ENCODE measurements at regions not wholly inside any gene's neighbourhood (a gene's known extent, or its start where the extent isn't known, plus 50 kb on each side); places are given as distances from the start of the nearest gene placed in this dataset.

DNA sequence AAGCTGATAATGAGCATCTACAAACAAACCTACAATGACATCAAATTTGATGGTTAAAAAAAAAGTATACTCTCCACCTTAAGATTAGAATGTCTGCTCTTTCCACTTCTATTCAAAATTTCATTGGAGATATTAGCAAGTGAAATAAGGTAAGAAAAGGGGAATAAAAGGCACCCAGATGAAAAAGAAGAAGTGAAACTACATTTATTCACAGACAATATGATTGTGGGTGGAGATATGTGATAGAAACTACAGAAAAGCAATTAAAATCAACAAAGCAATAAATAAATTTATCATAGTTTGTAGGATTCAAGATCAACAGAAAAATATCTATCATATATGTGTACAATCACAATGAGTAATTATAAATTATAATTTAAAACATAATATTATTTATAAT is 395.1 kb upstream of the CCNH start:
- H3K4me1 ChIP-seq (ENCODE audit: insufficient read depth, low read length, poor library complexity, severe bottlenecking), result no peaks in the 10 kb centered on the region
- H4K20me1 ChIP-seq (ENCODE audit: insufficient read depth, low read length), result no peaks in the 10 kb centered on the region
- no peak overlapping the region for H3K27ac ChIP-seq (ENCODE audit: low read depth, low read length, poor library complexity, severe bottlenecking)
- POLR2A ChIA-PET, result interaction anchor here (1.0 kb wide), 1 partner anchor 21 kb away, joined by 4 read pairs; no protein-coding TSS in a partner anchor
- H3K36me3 ChIP-seq (ENCODE audit: insufficient read depth, low read length), result no peaks in the 10 kb centered on the region
- H3K4me2 ChIP-seq (ENCODE audit: low read length), result no peak overlapping the region
- no peaks in the 10 kb centered on the region for H3K79me2 ChIP-seq (ENCODE audit: insufficient read depth, low read depth, low read length)
- H3K9me2 ChIP-seq (ENCODE audit: insufficient read depth, low read length), result no peaks in the 10 kb centered on the region
- intact Hi-C loops (cut with micrococcal nuclease; ENCODE audit: unreplicated experiment), result no loop called here
- BruUV-seq (replicated peaks), result no TSS peak
- TF ChIP-seq, protein P1, sequence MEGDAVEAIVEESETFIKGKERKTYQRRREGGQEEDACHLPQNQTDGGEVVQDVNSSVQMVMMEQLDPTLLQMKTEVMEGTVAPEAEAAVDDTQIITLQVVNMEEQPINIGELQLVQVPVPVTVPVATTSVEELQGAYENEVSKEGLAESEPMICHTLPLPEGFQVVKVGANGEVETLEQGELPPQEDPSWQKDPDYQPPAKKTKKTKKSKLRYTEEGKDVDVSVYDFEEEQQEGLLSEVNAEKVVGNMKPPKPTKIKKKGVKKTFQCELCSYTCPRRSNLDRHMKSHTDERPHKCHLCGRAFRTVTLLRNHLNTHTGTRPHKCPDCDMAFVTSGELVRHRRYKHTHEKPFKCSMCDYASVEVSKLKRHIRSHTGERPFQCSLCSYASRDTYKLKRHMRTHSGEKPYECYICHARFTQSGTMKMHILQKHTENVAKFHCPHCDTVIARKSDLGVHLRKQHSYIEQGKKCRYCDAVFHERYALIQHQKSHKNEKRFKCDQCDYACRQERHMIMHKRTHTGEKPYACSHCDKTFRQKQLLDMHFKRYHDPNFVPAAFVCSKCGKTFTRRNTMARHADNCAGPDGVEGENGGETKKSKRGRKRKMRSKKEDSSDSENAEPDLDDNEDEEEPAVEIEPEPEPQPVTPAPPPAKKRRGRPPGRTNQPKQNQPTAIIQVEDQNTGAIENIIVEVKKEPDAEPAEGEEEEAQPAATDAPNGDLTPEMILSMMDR (conservative IDR thresholded peaks at IDR 0.05; ENCODE audit: low read length), result no peak
- TF ChIP-seq EZH2phosphoT487 (IDR thresholded peaks at IDR 0.05; ENCODE audit: borderline replicate concordance, low read depth, low read length), result no peak
- H3K9me3 ChIP-seq (ENCODE audit: low read length), result no peaks in the 10 kb centered on the region
- no peak overlapping the region for H3K4me3 ChIP-seq (ENCODE audit: low read depth, low read length, poor library complexity, severe bottlenecking)
- H2AFZ ChIP-seq (ENCODE audit: low read length), result no peak overlapping the region
- CTCF ChIA-PET (ENCODE audit: unreplicated experiment), result no interaction called here
- no peak for DNase-seq (ENCODE audit: low spot score)

DNA sequence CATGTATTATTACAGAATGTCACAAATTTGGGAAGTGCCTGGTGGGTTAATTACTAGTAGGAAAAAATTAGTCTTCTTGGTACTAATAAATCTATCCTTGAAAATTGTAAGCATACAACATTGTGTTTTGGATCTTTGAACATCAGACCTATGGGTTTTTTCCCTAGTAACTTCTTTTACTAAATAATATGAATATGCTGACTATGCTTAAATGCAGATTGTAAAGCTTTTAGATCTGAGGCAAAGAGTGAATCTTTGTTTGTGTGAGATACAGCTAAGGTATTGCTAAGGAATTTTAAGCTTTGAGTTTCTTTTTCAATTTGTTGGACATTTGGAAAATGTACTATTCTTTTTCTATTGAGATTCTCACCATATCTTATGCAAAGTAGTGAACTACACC is 390.6 kb upstream of the CCNH start:
- POLR2A ChIA-PET, result interaction anchor here (0.7 to 1.0 kb wide), 2 partner anchors 11 to 120 kb away, joined by 3 read pairs; no protein-coding TSS in a partner anchor
- H3K27ac ChIP-seq (ENCODE audit: low read depth, low read length, poor library complexity, severe bottlenecking), result no peak overlapping the region
- H3K9me3 ChIP-seq (ENCODE audit: low read length), result no peaks in the 10 kb centered on the region
- H3K4me1 ChIP-seq (ENCODE audit: insufficient read depth, low read length, poor library complexity, severe bottlenecking), result no peaks in the 10 kb centered on the region
- no peak overlapping the region for H2AFZ ChIP-seq (ENCODE audit: low read length)
- intact Hi-C loops (cut with micrococcal nuclease; ENCODE audit: unreplicated experiment), result no loop called here
- CTCF ChIA-PET (ENCODE audit: unreplicated experiment), result no interaction called here
- no peak for DNase-seq (ENCODE audit: low spot score)
- TF ChIP-seq EZH2phosphoT487 (IDR thresholded peaks at IDR 0.05; ENCODE audit: borderline replicate concordance, low read depth, low read length), result no peak
- TF ChIP-seq, protein P1 (conservative IDR thresholded peaks at IDR 0.05; ENCODE audit: low read length), result no peak
- BruUV-seq (replicated peaks), result no TSS peak
- H3K79me2 ChIP-seq (ENCODE audit: insufficient read depth, low read depth, low read length), result no peaks in the 10 kb centered on the region
- H3K4me2 ChIP-seq (ENCODE audit: low read length), result no peak overlapping the region
- no peaks in the 10 kb centered on the region for H4K20me1 ChIP-seq (ENCODE audit: insufficient read depth, low read length)
- no peaks in the 10 kb centered on the region for H3K9me2 ChIP-seq (ENCODE audit: insufficient read depth, low read length)
- no peak overlapping the region for H3K4me3 ChIP-seq (ENCODE audit: low read depth, low read length, poor library complexity, severe bottlenecking)
- H3K36me3 ChIP-seq (ENCODE audit: insufficient read depth, low read length), result no peaks in the 10 kb centered on the region

DNA sequence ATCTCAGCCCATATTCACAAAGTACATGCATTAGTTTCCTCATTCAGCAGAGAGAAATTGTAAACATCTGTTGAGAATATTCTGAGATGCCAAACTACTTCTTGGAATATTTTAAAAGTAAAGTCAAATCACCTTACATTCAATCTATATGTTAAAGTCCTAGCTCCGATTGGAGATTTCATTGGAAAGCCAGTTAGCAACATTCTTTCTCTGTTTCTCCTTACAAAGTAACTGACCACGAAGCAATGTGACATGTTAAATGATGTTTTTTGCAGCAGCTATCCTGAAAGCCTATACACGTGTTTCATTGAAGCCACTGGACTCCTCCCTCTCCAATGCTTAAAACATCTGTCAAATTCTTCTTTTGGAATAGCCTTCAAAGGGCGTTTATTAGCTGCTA is 379.1 kb upstream of the CCNH start:
- POLR2A ChIA-PET, result interaction anchor here (0.7 to 1.9 kb wide), 2 partner anchors 9 to 1744 kb away, joined by 3 to 5 read pairs; no protein-coding TSS in a partner anchor
- CTCF ChIA-PET (ENCODE audit: unreplicated experiment), result no interaction called here
- intact Hi-C loops (cut with micrococcal nuclease; ENCODE audit: unreplicated experiment), result no loop called here
- H3K4me3 ChIP-seq (ENCODE audit: low read depth, low read length, poor library complexity, severe bottlenecking), result no peak overlapping the region
- H3K27ac ChIP-seq (ENCODE audit: low read depth, low read length, poor library complexity, severe bottlenecking), result no peak overlapping the region
- no peaks in the 10 kb centered on the region for H3K9me2 ChIP-seq (ENCODE audit: insufficient read depth, low read length)
- H2AFZ ChIP-seq (ENCODE audit: low read length), result no peak overlapping the region
- no peak overlapping the region for H3K4me2 ChIP-seq (ENCODE audit: low read length)
- H3K4me1 ChIP-seq (ENCODE audit: insufficient read depth, low read length, poor library complexity, severe bottlenecking), result no peaks in the 10 kb centered on the region
- no peaks in the 10 kb centered on the region for H3K79me2 ChIP-seq (ENCODE audit: insufficient read depth, low read depth, low read length)
- no TSS peak for BruUV-seq (replicated peaks)
- TF ChIP-seq EZH2phosphoT487 (IDR thresholded peaks at IDR 0.05; ENCODE audit: borderline replicate concordance, low read depth, low read length), result no peak
- TF ChIP-seq, protein P1 (conservative IDR thresholded peaks at IDR 0.05; ENCODE audit: low read length), result no peak
- H4K20me1 ChIP-seq (ENCODE audit: insufficient read depth, low read length), result no peaks in the 10 kb centered on the region
- no peak for DNase-seq (ENCODE audit: low spot score)
- H3K36me3 ChIP-seq (ENCODE audit: insufficient read depth, low read length), result no peaks in the 10 kb centered on the region
- H3K9me3 ChIP-seq (ENCODE audit: low read length), result no peaks in the 10 kb centered on the region

Measured in OCI-LY7 (cell line).